GM20000 (cell line): ENCODE measurements at regions not wholly inside any gene's neighbourhood (a gene's known extent, or its start where the extent isn't known, plus 50 kb on each side); places are given as distances from the start of the nearest gene placed in this dataset.
"Not testable (repeated sequence)": the region's sequence is repeated elsewhere in the genome, so short reads cannot be mapped to it uniquely, and the experiment has no call there.

ENCODE experiments used
- DNase-seq: peaks from one replicate; pipeline ENCODE4 v3.0.0; 2012; ENCODE audit warnings: low spot score
- TF ChIP-seq, protein P1 (sequence below): IDR thresholded peaks from 2 replicates; pipeline ENCODE4 v1.5.1; 2012; ENCODE audit warnings: mild to moderate bottlenecking, control low read depth; ENCODE audit errors: extremely low read depth, missing control alignments

- DNase-seq: no peak
- TF ChIP-seq, protein P1, sequence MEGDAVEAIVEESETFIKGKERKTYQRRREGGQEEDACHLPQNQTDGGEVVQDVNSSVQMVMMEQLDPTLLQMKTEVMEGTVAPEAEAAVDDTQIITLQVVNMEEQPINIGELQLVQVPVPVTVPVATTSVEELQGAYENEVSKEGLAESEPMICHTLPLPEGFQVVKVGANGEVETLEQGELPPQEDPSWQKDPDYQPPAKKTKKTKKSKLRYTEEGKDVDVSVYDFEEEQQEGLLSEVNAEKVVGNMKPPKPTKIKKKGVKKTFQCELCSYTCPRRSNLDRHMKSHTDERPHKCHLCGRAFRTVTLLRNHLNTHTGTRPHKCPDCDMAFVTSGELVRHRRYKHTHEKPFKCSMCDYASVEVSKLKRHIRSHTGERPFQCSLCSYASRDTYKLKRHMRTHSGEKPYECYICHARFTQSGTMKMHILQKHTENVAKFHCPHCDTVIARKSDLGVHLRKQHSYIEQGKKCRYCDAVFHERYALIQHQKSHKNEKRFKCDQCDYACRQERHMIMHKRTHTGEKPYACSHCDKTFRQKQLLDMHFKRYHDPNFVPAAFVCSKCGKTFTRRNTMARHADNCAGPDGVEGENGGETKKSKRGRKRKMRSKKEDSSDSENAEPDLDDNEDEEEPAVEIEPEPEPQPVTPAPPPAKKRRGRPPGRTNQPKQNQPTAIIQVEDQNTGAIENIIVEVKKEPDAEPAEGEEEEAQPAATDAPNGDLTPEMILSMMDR: no peak
These were observed 901.1 kb upstream of the POT1 start for GRCh38 chr7:125830743-125831142.

GRCh38 chr7:125828153-125828700, 898.6 kb upstream of the POT1 start:
- DNase-seq: no peak
- TF ChIP-seq, protein P1: no peak

- DNase-seq: no peak
- TF ChIP-seq, protein P1: no peak
These were observed 893.9 kb upstream of the POT1 start for GRCh38 chr7:125823538-125823937.

DNA sequence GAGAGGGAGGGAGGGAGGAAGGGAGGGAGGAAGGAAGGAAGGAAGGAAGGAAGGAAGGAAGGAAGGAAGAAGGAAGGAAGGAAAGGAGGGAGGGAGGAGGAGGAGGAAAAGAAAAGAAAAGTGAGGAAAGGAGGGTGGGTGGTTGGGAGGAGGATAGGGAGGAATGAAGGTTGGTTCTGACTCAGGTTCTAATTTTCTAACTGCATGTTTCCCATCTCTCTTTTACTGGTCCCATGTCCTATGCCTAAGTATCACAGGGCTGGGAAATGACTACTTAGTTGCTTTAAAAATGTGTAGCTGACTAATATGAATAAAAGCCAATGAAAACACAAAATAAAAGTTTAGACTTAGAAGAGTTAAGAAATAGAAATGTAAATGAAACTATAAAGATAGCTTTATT, 890.9 kb upstream of the POT1 start:
- TF ChIP-seq, protein P1: no peak
- DNase-seq: no peak

DNA sequence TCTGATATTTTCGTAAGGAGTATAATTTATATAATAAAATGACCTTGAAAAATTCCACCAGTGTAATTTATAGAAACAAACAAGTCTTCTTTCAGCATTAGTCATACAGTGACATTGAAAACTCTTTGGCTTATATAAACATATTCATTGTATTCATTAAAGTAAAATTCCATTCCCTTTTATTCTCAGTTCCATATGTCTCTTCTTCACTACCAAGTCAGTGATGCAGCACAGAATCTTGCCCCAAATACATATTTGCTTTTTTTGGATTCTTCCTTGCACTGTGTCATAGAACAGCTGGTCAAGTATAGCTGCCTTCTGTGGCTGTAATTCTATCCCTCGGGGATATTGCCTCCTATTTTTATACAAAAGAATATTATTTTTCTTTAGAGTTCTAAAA, 884.5 kb upstream of the POT1 start:
- no peak for DNase-seq
- TF ChIP-seq, protein P1: no peak

DNA sequence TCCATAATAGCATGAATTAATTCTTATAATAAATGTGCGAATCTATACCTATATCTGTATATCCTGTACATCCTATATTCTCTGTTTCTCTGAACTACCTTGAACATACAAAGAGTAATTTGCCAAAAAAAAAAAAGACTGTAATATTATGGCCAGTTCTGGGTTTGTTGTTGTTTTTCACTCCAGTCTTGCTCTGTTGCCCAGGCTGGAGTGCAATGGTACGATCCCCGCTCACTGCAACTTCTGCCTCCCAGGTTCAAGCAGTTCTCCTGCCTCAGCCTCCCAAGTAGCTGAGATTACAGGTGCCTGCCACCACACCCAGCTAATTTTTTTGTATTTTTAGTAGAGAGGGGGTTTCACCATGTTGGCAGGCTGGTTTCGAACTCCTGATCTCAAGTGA, 876.9 kb upstream of the POT1 start:
- not testable (repeated sequence) for DNase-seq

DNA sequence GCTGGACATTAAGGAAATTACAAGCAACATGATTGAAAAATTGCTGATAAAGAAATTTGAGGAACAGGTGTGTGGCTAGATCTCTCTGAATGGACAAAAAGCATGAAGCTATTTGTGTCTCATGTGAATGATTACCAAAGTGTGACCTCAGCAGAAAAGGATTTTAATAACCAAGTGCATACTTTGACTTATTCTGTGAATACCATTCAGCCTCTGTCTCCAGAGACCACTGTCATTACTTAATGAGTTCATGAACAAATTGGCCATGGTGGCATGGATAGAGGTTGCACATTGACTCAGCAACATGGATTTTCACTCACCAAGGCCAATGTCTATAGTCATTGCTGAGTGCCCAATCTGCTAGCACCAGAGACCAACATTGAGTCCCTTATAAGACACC, 874.6 kb upstream of the POT1 start:
- TF ChIP-seq, protein P1: no peak
- no peak for DNase-seq

GRCh38 chr7:125780153-125780552, 850.5 kb upstream of the POT1 start:
- TF ChIP-seq, protein P1: no peak
- DNase-seq: no peak
